Stimulated activated effector memory CD8-positive, alpha-beta T cell treated with anti-CD3 and anti-CD28 coated beads, Interleukin-12 subunit alpha, Interleukin-12 subunit beta, amount 100 ng/mL, for 72 hours (primary cell): ENCODE measurements at regions not wholly inside any gene's neighbourhood (a gene's known extent, or its start where the extent isn't known, plus 50 kb on each side); places are given as distances from the start of the nearest gene placed in this dataset.

Experiments
- ATAC-seq: fragments of 150-1000 bp; cut with Tn5 transposase; 2 replicates; pipeline ENCODE4 v1.10.0; 2021
- DNase-seq, 2 donors: peaks; one replicate each; pipeline ENCODE4 v3.0.0; 2021 to 2022; ENCODE audit warnings: low spot score in 2 of 2
- H3K27ac Mint-ChIP-seq: one replicate; pipeline ENCODE4 v1.8.0; 2022; ENCODE audit warnings: mild to moderate bottlenecking, mixed read lengths
- H3K36me3 Mint-ChIP-seq: one replicate; pipeline ENCODE4 v1.8.0; 2022; ENCODE audit warnings: mild to moderate bottlenecking, mixed read lengths
- H3K4me1 Mint-ChIP-seq: one replicate; pipeline ENCODE4 v1.8.0; 2022; ENCODE audit warnings: mixed read lengths
- H3K4me3 Mint-ChIP-seq: one replicate; pipeline ENCODE4 v1.8.0; 2022; ENCODE audit warnings: mild to moderate bottlenecking, mixed read lengths
- H3K9me3 Mint-ChIP-seq: one replicate; pipeline ENCODE4 v1.8.0; 2022; ENCODE audit warnings: mixed read lengths

GRCh38 chr2:15734674-15735483, 143.2 kb downstream of the DDX1 start:
- ATAC-seq: no peak
- Mint-ChIP-seq H3K9me3 (no peaks in the 10 kb centered on the region), H3K36me3 (no peaks in the 10 kb centered on the region), H3K4me1 (no peaks in the 10 kb centered on the region), H3K4me3 (no peak overlapping the region), H3K27ac (no peak overlapping the region)
- DNase-seq: no peak

- no peak overlapping the region for H3K27ac Mint-ChIP-seq
- H3K9me3 Mint-ChIP-seq: no peaks in the 10 kb centered on the region
- H3K4me3 Mint-ChIP-seq: no peak overlapping the region
- H3K36me3 Mint-ChIP-seq: no peaks in the 10 kb centered on the region
- H3K4me1 Mint-ChIP-seq: no peaks in the 10 kb centered on the region
- ATAC-seq: no peak
- DNase-seq: no peak
Measured at GRCh38 chr2:15735484-15736326, 144.0 kb downstream of the DDX1 start.

DNA sequence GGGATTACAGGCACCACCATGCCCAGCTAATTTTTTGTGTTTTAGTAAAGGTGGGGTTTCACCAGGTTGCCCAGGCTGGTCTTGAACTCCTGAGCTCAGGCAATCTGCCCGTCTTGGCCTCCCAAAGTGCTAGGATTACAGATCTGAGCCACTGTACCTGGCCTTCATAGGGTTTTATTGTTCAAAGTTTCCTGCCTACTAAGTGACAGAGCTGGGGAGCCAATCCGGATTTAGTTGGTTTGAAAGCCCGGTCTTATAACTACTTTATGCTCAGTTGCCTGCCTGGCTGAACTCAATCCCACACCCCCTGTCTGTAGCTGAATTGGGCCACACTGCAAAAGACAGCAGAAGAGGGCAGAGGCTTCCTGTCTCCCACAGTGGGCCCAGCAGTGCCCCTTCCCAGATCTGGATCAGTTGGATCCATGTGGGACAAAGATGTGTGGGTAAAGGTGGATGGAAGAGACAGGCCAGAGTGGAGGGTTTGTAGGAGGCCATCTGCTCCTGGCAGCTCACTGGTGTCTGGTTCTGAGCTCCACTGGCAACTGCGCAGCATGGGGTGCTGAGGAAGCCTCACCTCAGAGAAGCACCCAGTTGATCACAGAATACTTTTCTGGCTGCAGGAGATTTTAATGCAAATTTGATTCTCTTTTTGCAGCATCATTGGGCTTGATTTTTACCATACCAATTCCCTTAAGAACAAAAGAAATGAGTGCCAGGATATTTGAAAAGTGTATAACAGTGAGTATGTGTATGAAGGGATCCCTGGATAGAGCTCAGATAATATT, 144.9 kb downstream of the DDX1 start:
- no peaks in the 10 kb centered on the region for H3K9me3 Mint-ChIP-seq
- no peak overlapping the region for H3K27ac Mint-ChIP-seq
- no peaks in the 10 kb centered on the region for H3K36me3 Mint-ChIP-seq
- no peaks in the 10 kb centered on the region for H3K4me1 Mint-ChIP-seq
- no peak overlapping the region for H3K4me3 Mint-ChIP-seq
- peak; percentile 19 for ATAC-seq
- DNase-seq: no peak

GRCh38 chr2:15737314-15738224, 145.9 kb downstream of the DDX1 start:
- Mint-ChIP-seq H3K4me1 (no peaks in the 10 kb centered on the region), H3K36me3 (no peaks in the 10 kb centered on the region), H3K4me3 (no peak overlapping the region), H3K9me3 (no peaks in the 10 kb centered on the region), H3K27ac (no peak overlapping the region)
- no peak for DNase-seq
- no peak for ATAC-seq

- no peaks in the 10 kb centered on the region for H3K36me3 Mint-ChIP-seq
- H3K4me3 Mint-ChIP-seq: no peak overlapping the region
- ATAC-seq (no peak), DNase-seq (no peak)
- no peaks in the 10 kb centered on the region for H3K9me3 Mint-ChIP-seq
- H3K4me1 Mint-ChIP-seq: no peaks in the 10 kb centered on the region
- H3K27ac Mint-ChIP-seq: no peak overlapping the region
Measured at GRCh38 chr2:15738225-15738546, 146.5 kb downstream of the DDX1 start.

- H3K9me3 Mint-ChIP-seq: no peaks in the 10 kb centered on the region
Measured at GRCh38 chr2:15738943-15739342, 147.3 kb downstream of the DDX1 start.

GRCh38 chr2:15744820-15745219, 153.2 kb downstream of the DDX1 start:
- DNase-seq: no peak
- Mint-ChIP-seq H3K36me3 (no peaks in the 10 kb centered on the region), H3K27ac (no peak overlapping the region), H3K4me1 (no peaks in the 10 kb centered on the region), H3K9me3 (no peaks in the 10 kb centered on the region), H3K4me3 (no peak overlapping the region)
- ATAC-seq: no peak

More at GRCh38 chr2:15738943-15739342, 147.3 kb downstream of the DDX1 start:
- Mint-ChIP-seq H3K36me3 (no peaks in the 10 kb centered on the region), H3K4me3 (no peak overlapping the region), H3K27ac (no peak overlapping the region), H3K4me1 (no peaks in the 10 kb centered on the region)
- no peak for DNase-seq
- no peak for ATAC-seq

DNA sequence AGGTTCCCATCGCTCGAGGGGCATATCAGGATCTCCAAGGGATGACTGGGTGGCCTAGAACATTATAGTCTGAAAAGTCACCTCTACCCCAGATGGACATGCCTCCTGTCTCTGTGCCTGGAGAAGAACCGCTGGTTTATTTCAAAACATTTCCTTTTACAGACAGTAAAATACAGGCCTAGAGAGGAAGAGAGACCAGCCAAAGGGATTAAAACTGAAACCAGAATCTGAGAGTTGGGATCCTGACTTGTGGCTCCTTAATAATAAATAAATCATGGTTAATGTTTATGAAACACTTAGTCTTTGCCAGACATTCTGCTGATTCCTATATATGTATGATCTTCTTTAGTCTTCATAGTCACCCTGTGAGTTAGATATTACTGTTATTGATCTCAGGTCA, 153.7 kb downstream of the DDX1 start:
- Mint-ChIP-seq H3K4me3 (no peak overlapping the region), H3K9me3 (no peaks in the 10 kb centered on the region), H3K27ac (no peak overlapping the region), H3K4me1 (no peaks in the 10 kb centered on the region), H3K36me3 (no peaks in the 10 kb centered on the region)
- DNase-seq: no peak
- no peak for ATAC-seq

GRCh38 chr2:15745907-15746702, 154.4 kb downstream of the DDX1 start:
- Mint-ChIP-seq H3K9me3 (no peaks in the 10 kb centered on the region), H3K27ac (no peak overlapping the region), H3K4me3 (no peak overlapping the region), H3K36me3 (no peaks in the 10 kb centered on the region), H3K4me1 (no peaks in the 10 kb centered on the region)
- no peak for ATAC-seq
- no peak for DNase-seq

DNA sequence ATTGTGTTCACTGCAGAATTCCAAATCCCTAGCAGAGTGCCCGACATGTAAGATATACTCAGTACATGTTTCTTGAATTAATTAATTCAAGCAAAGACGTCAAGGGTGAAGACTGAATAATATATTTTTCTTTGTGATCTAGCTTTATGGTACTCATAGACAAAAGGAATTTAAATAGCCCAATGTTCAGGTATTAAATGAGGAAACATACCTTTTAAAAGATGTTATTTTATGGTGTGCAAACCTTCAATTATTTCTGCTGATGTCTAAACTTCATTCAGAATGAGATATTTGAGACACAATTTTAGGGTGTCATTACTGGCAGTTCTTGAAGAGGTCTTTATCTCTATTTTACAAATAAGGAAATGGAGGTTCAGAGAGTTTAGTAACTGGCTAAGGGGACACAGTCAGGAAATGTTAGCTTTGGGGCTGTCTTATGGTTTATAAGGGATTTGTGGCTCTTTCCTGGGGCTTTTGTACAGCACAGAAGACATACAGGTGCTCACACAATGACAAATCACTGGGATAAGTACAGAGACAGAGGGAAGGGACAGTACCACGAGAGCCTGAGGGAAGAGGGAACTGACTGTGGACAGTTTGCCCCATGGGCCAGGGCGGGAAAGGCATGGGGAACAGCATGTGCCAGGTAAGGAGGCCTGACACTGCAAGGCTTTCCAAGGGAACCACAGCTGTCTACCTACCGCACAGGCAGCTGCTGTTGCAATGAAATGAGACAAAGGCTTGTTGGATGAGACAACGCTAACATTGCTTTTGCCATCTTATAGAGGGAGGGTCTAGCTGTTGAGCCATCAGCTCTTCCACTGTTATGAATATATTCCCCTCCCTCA, 155.3 kb downstream of the DDX1 start:
- H3K27ac Mint-ChIP-seq: no peak overlapping the region
- ATAC-seq: no peak
- DNase-seq: no peak
- H3K4me3 Mint-ChIP-seq: no peak overlapping the region
- no peaks in the 10 kb centered on the region for H3K36me3 Mint-ChIP-seq
- H3K4me1 Mint-ChIP-seq: no peaks in the 10 kb centered on the region
- no peaks in the 10 kb centered on the region for H3K9me3 Mint-ChIP-seq

GRCh38 chr2:15747603-15748471, 156.2 kb downstream of the DDX1 start:
- Mint-ChIP-seq H3K36me3 (no peaks in the 10 kb centered on the region), H3K9me3 (no peaks in the 10 kb centered on the region)

GRCh38 chr2:15748736-15749323, 157.2 kb downstream of the DDX1 start:
- H3K27ac Mint-ChIP-seq: no peak overlapping the region
- H3K9me3 Mint-ChIP-seq: no peaks in the 10 kb centered on the region
- H3K36me3 Mint-ChIP-seq: no peaks in the 10 kb centered on the region
- no peaks in the 10 kb centered on the region for H3K4me1 Mint-ChIP-seq
- ATAC-seq (no peak), DNase-seq (no peak)
- no peak overlapping the region for H3K4me3 Mint-ChIP-seq

More at GRCh38 chr2:15747603-15748471, 156.2 kb downstream of the DDX1 start:
- no peaks in the 10 kb centered on the region for H3K4me1 Mint-ChIP-seq
- DNase-seq (no peak), ATAC-seq (no peak)
- no peak overlapping the region for H3K4me3 Mint-ChIP-seq
- no peak overlapping the region for H3K27ac Mint-ChIP-seq
